ENCODE measurements at regions not wholly inside any gene's neighbourhood (a gene's known extent, or its start where the extent isn't known, plus 50 kb on each side); places are given as distances from the start of the nearest gene placed in this dataset.
"Not testable (repeated sequence)": the region's sequence is repeated elsewhere in the genome, so short reads cannot be mapped to it uniquely, and the experiment has no call there.

- in situ Hi-C loops (cut with MboI; ENCODE audit: low sequenced_read_pairs): no loop called here
Measured at GRCh38 chr1:172833954-172834353, 175.1 kb downstream of the FASLG start.

GRCh38 chr1:172834609-172835008 is 175.7 kb downstream of the FASLG start:
- in situ Hi-C loops (cut with MboI; ENCODE audit: low sequenced_read_pairs): no loop called here

GRCh38 chr1:172835834-172836233 is 176.9 kb downstream of the FASLG start:
- in situ Hi-C loops (cut with MboI; ENCODE audit: low sequenced_read_pairs): no loop called here

GRCh38 chr1:172837816-172838679 is 179.1 kb downstream of the FASLG start:
- in situ Hi-C loops (cut with MboI; ENCODE audit: low sequenced_read_pairs): no loop called here

- in situ Hi-C loops (cut with MboI; ENCODE audit: low sequenced_read_pairs): no loop called here
Measured at GRCh38 chr1:172838680-172839313, 179.9 kb downstream of the FASLG start.

- in situ Hi-C loops (cut with MboI; ENCODE audit: low sequenced_read_pairs): not testable (repeated sequence)
Measured at GRCh38 chr1:172839639-172840038, 180.7 kb downstream of the FASLG start.

GRCh38 chr1:172843444-172843843 is 184.5 kb downstream of the FASLG start:
- in situ Hi-C loops (cut with MboI; ENCODE audit: low sequenced_read_pairs): no loop called here

GRCh38 chr1:172845371-172845770 is 186.5 kb downstream of the FASLG start:
- in situ Hi-C loops (cut with MboI; ENCODE audit: low sequenced_read_pairs): no loop called here

GRCh38 chr1:172845865-172846264 is 187.0 kb downstream of the FASLG start:
- in situ Hi-C loops (cut with MboI; ENCODE audit: low sequenced_read_pairs): no loop called here

- in situ Hi-C loops (cut with MboI; ENCODE audit: low sequenced_read_pairs): not testable (repeated sequence)
Measured at GRCh38 chr1:172847814-172848213, 188.9 kb downstream of the FASLG start.

- in situ Hi-C loops (cut with MboI; ENCODE audit: low sequenced_read_pairs): no loop called here
Measured at GRCh38 chr1:172849653-172850052, 190.8 kb downstream of the FASLG start.

- in situ Hi-C loops (cut with MboI; ENCODE audit: low sequenced_read_pairs): no loop called here
Measured at GRCh38 chr1:172851077-172851476, 192.2 kb downstream of the FASLG start.

- in situ Hi-C loops (cut with MboI; ENCODE audit: low sequenced_read_pairs): no loop called here
Measured at GRCh38 chr1:172851856-172852255, 193.0 kb downstream of the FASLG start.

GRCh38 chr1:172855983-172856382 is 194.8 kb downstream of the TNFSF18 start:
- in situ Hi-C loops (cut with MboI; ENCODE audit: low sequenced_read_pairs): not testable (repeated sequence)

GRCh38 chr1:172863031-172863430 is 187.7 kb downstream of the TNFSF18 start:
- in situ Hi-C loops (cut with MboI; ENCODE audit: low sequenced_read_pairs): no loop called here

GRCh38 chr1:172867216-172867818 is 183.4 kb downstream of the TNFSF18 start:
- in situ Hi-C loops (cut with MboI; ENCODE audit: low sequenced_read_pairs): no loop called here

- in situ Hi-C loops (cut with MboI; ENCODE audit: low sequenced_read_pairs): no loop called here
Measured at GRCh38 chr1:172870901-172871606, 179.7 kb downstream of the TNFSF18 start.

GRCh38 chr1:172874950-172875349 is 175.8 kb downstream of the TNFSF18 start:
- in situ Hi-C loops (cut with MboI; ENCODE audit: low sequenced_read_pairs): no loop called here

GRCh38 chr1:172875892-172876291 is 174.8 kb downstream of the TNFSF18 start:
- in situ Hi-C loops (cut with MboI; ENCODE audit: low sequenced_read_pairs): no loop called here

GRCh38 chr1:172882385-172882784 is 168.4 kb downstream of the TNFSF18 start:
- in situ Hi-C loops (cut with MboI; ENCODE audit: low sequenced_read_pairs): no loop called here

- in situ Hi-C loops (cut with MboI; ENCODE audit: low sequenced_read_pairs): no loop called here
Measured at GRCh38 chr1:172882791-172883386, 167.9 kb downstream of the TNFSF18 start.
